ENCODE measurements at regions not wholly inside any gene's neighbourhood (a gene's known extent, or its start where the extent isn't known, plus 50 kb on each side); places are given as distances from the start of the nearest gene placed in this dataset.

GRCh38 chr4:59647011-59647410 lies 1553.1 kb upstream of the ADGRL3 start (continued):
- no peak for TF ChIP-seq ZNF462 (CRISPR knock-in tag; IDR thresholded peaks at IDR 0.05)

DNA sequence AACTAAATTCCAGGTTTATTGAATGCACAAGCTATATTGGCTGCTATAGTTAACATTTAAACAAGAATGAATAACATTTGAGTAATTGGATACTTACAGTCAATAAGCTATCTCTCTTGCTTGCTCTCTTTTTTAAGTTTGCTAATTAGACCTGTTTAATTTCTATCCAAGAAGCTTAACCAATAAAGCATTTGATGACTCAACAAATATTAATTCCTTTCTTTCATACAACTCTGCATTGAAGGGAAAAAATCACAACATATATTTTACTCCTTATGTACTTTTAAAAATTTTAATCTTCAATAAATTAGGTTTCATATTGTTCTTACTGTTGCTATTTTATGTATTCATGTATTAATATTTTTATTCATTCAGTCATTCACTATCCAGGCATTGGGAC lies 1552.6 kb upstream of the ADGRL3 start:
- H3K4me3 ChIP-seq = no peak overlapping the region
- H2AFZ ChIP-seq = no peak overlapping the region
- no peak overlapping the region for H3K4me2 ChIP-seq
- TF ChIP-seq ZNF331 (CRISPR knock-in tag; IDR thresholded peaks at IDR 0.05; ENCODE audit: low read depth) = no peak
- 0 out of 2 replicates have a peak, but pooled peaks cover 3% of the 10 kb centered on the region for H3K4me1 ChIP-seq (ENCODE audit: insufficient read depth)
- no peaks in the 10 kb centered on the region for H3K36me3 ChIP-seq (ENCODE audit: insufficient read depth)
- ATAC-seq = no peak
- no peaks in the 10 kb centered on the region for H3F3A ChIP-seq (replicated peaks; ENCODE audit: low read depth)
- H3K27me3 Mint-ChIP-seq (ENCODE audit: insufficient read depth, low read depth, poor library complexity) = peaks cover 2% of the 10 kb centered on the region
- H3K9me2 ChIP-seq (ENCODE audit: insufficient read depth) = peaks cover 12% of the 10 kb centered on the region; the same call in 1 of the 2 replicates
- no peak overlapping the region for H3K27ac ChIP-seq (ENCODE audit: low read depth)
- no peaks in the 10 kb centered on the region for H3K4me1 Mint-ChIP-seq
- no peaks in the 10 kb centered on the region for H3K79me2 ChIP-seq (replicated peaks; ENCODE audit: insufficient read depth)
- H3K36me3 Mint-ChIP-seq (ENCODE audit: low read depth) = 0 out of 3 replicates have a peak, but pooled peaks cover 5% of the 10 kb centered on the region
- no peak for DNase-seq (ENCODE audit: low spot score)
- no peak overlapping the region for H3K4me3 Mint-ChIP-seq
- H3K27me3 ChIP-seq (ENCODE audit: insufficient read depth) = no peaks in the 10 kb centered on the region
- H4K20me1 ChIP-seq (replicated peaks; ENCODE audit: insufficient read depth) = no peaks in the 10 kb centered on the region
- H3K9me3 Mint-ChIP-seq = peaks cover 9% of the 10 kb centered on the region
- H3K27ac Mint-ChIP-seq = no peak overlapping the region

DNA sequence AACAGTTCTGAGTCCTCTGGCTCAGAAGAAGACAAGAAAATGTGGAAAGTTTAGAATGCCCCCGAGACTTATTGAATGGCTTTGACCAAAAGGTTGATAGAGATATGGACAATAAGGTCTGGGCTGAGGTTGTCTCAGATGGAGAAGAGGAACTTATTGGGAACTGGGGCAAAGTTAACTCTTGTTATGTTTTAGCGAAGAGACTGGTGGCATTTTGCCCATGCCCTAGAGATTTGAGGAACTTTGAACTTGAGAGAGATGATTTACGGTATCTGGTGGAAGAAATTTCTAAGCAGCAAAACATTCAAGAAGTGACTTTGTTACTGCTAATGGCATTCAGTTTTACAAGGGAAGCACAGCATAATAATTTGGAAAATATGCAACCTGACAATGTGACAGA lies 1549.3 kb upstream of the ADGRL3 start:
- Histone ChIP-seq H3K36me3 (ENCODE audit: insufficient read depth) (peaks cover 4% of the 10 kb centered on the region; the same call in 1 of the 2 replicates), H3K9me2 (ENCODE audit: insufficient read depth) (peaks cover 12% of the 10 kb centered on the region; the same call in 1 of the 2 replicates), H2AFZ (no peak overlapping the region), H3K4me3 (no peak overlapping the region), H4K20me1 (replicated peaks; ENCODE audit: insufficient read depth) (no peaks in the 10 kb centered on the region), H3F3A (replicated peaks; ENCODE audit: low read depth) (no peaks in the 10 kb centered on the region), H3K4me1 (ENCODE audit: insufficient read depth) (no peaks in the 10 kb centered on the region), H3K79me2 (replicated peaks; ENCODE audit: insufficient read depth) (no peaks in the 10 kb centered on the region), H3K27ac (ENCODE audit: low read depth) (no peak overlapping the region), H3K4me2 (no peak overlapping the region), H3K27me3 (ENCODE audit: insufficient read depth) (no peaks in the 10 kb centered on the region)
- peaks cover 24% of the 10 kb centered on the region for H3K9me3 Mint-ChIP-seq
- H3K36me3 Mint-ChIP-seq (ENCODE audit: low read depth) = peaks cover 8% of the 10 kb centered on the region; the same call in 2 of the 3 replicates
- no peaks in the 10 kb centered on the region for H3K4me1 Mint-ChIP-seq
- peaks cover 4% of the 10 kb centered on the region for H3K27me3 Mint-ChIP-seq (ENCODE audit: insufficient read depth, low read depth, poor library complexity)
- H3K4me3 Mint-ChIP-seq = no peak overlapping the region
- DNase-seq (ENCODE audit: low spot score) = no peak
- no peak overlapping the region for H3K27ac Mint-ChIP-seq
- no peak for ATAC-seq
- TF ChIP-seq EZH2phosphoT487 (IDR thresholded peaks at IDR 0.05; ENCODE audit: unreplicated experiment) = no peak
- no peak for TF ChIP-seq POLR2AphosphoS5 (IDR thresholded peaks at IDR 0.05; ENCODE audit: low read depth)
- TF ChIP-seq CREB1 (CRISPR knock-in tag; IDR thresholded peaks at IDR 0.05; ENCODE audit: low read depth) = no peak
- TF ChIP-seq STAT1 (IDR thresholded peaks at IDR 0.05; ENCODE audit: unreplicated experiment) = no peak
- no peak for TF ChIP-seq NANOG (IDR thresholded peaks at IDR 0.05; ENCODE audit: borderline replicate concordance)
- TF ChIP-seq JUNB (IDR thresholded peaks at IDR 0.05; ENCODE audit: unreplicated experiment) = no peak
- no peak for TF ChIP-seq EZH2 (IDR thresholded peaks at IDR 0.05; ENCODE audit: low read depth, unreplicated experiment)
- TF ChIP-seq, protein P1, sequence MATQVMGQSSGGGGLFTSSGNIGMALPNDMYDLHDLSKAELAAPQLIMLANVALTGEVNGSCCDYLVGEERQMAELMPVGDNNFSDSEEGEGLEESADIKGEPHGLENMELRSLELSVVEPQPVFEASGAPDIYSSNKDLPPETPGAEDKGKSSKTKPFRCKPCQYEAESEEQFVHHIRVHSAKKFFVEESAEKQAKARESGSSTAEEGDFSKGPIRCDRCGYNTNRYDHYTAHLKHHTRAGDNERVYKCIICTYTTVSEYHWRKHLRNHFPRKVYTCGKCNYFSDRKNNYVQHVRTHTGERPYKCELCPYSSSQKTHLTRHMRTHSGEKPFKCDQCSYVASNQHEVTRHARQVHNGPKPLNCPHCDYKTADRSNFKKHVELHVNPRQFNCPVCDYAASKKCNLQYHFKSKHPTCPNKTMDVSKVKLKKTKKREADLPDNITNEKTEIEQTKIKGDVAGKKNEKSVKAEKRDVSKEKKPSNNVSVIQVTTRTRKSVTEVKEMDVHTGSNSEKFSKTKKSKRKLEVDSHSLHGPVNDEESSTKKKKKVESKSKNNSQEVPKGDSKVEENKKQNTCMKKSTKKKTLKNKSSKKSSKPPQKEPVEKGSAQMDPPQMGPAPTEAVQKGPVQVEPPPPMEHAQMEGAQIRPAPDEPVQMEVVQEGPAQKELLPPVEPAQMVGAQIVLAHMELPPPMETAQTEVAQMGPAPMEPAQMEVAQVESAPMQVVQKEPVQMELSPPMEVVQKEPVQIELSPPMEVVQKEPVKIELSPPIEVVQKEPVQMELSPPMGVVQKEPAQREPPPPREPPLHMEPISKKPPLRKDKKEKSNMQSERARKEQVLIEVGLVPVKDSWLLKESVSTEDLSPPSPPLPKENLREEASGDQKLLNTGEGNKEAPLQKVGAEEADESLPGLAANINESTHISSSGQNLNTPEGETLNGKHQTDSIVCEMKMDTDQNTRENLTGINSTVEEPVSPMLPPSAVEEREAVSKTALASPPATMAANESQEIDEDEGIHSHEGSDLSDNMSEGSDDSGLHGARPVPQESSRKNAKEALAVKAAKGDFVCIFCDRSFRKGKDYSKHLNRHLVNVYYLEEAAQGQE (IDR thresholded peaks at IDR 0.05; ENCODE audit: unreplicated experiment) = no peak
